SJCRH30 (cell line): ENCODE measurements at regions not wholly inside any gene's neighbourhood (a gene's known extent, or its start where the extent isn't known, plus 50 kb on each side); places are given as distances from the start of the nearest gene placed in this dataset.

Experiments used
- DNase-seq, 2 experiments: peaks; one replicate each; pipeline ENCODE4 v3.0.0-alpha.2; 2015 to 2020
- H3K27ac ChIP-seq: fragments of 250-450 bp; sonication (Bioruptor Pico); 2 replicates; pipeline ENCODE4 v1.5.1; 2020; ENCODE audit warnings: mild to moderate bottlenecking, moderate library complexity
- H3K27me3 ChIP-seq: fragments of 250-450 bp; sonication (Bioruptor Pico); 2 replicates; pipeline ENCODE4 v1.5.1; 2020; ENCODE audit warnings: mild to moderate bottlenecking, moderate library complexity
- H3K36me3 ChIP-seq: fragments of 250-450 bp; sonication (Bioruptor Pico); 2 replicates; pipeline ENCODE4 v1.5.1; 2020; ENCODE audit warnings: mild to moderate bottlenecking, moderate library complexity
- H3K4me1 ChIP-seq: fragments of 250-450 bp; sonication (Bioruptor Pico); 2 replicates; pipeline ENCODE4 v1.5.1; 2020; ENCODE audit warnings: mild to moderate bottlenecking, moderate library complexity
- H3K4me3 ChIP-seq: fragments of 250-450 bp; sonication (Bioruptor Pico); 2 replicates; pipeline ENCODE4 v1.5.1; 2020; ENCODE audit warnings: mild to moderate bottlenecking, moderate library complexity
- H3K9me3 ChIP-seq: fragments of 250-450 bp; sonication (Bioruptor Pico); replicated peaks from 2 replicates; pipeline ENCODE4 v1.5.1; 2020; ENCODE audit warnings: mild to moderate bottlenecking, moderate library complexity

- H3K9me3 ChIP-seq, result 0 out of 2 replicates have a peak, but pooled peaks cover 3% of the 10 kb centered on the region
- H3K27me3 ChIP-seq, result no peaks in the 10 kb centered on the region
- 0 out of 2 replicates have a peak, but pooled peaks cover 3% of the 10 kb centered on the region for H3K4me1 ChIP-seq
- no peak for DNase-seq
- no peaks in the 10 kb centered on the region for H3K36me3 ChIP-seq
- H3K27ac ChIP-seq, result no peak overlapping the region
- no peak overlapping the region for H3K4me3 ChIP-seq
Observed at GRCh38 chr14:34012978-34013720, 62.3 kb upstream of the EGLN3 start.

GRCh38 chr14:34012369-34012768 lies 61.5 kb upstream of the EGLN3 start:
- Histone ChIP-seq H3K4me3 (no peak overlapping the region), H3K9me3 (0 out of 2 replicates have a peak, but pooled peaks cover 3% of the 10 kb centered on the region), H3K27ac (no peak overlapping the region), H3K4me1 (0 out of 2 replicates have a peak, but pooled peaks cover 3% of the 10 kb centered on the region), H3K27me3 (no peaks in the 10 kb centered on the region), H3K36me3 (no peaks in the 10 kb centered on the region)
- DNase-seq, result no peak

- H3K27ac ChIP-seq, result no peak overlapping the region
- no peaks in the 10 kb centered on the region for H3K36me3 ChIP-seq
- H3K9me3 ChIP-seq, result 0 out of 2 replicates have a peak, but pooled peaks cover 3% of the 10 kb centered on the region
- no peak overlapping the region for H3K4me3 ChIP-seq
- H3K4me1 ChIP-seq, result 0 out of 2 replicates have a peak, but pooled peaks cover 3% of the 10 kb centered on the region
- no peaks in the 10 kb centered on the region for H3K27me3 ChIP-seq
- no peak for DNase-seq
Observed at GRCh38 chr14:34009956-34010355, 59.1 kb upstream of the EGLN3 start.

- Histone ChIP-seq H3K27me3 (no peaks in the 10 kb centered on the region), H3K4me3 (no peak overlapping the region), H3K9me3 (0 out of 2 replicates have a peak, but pooled peaks cover 3% of the 10 kb centered on the region), H3K27ac (no peak overlapping the region), H3K4me1 (peaks cover 12% of the 10 kb centered on the region), H3K36me3 (no peaks in the 10 kb centered on the region)
- no peak for DNase-seq
Observed at GRCh38 chr14:34007902-34008301, 57.0 kb upstream of the EGLN3 start.

- peaks cover 12% of the 10 kb centered on the region for H3K4me1 ChIP-seq
- no peak overlapping the region for H3K4me3 ChIP-seq
- no peaks in the 10 kb centered on the region for H3K36me3 ChIP-seq
- no peak overlapping the region for H3K27ac ChIP-seq
- no peaks in the 10 kb centered on the region for H3K27me3 ChIP-seq
- H3K9me3 ChIP-seq, result 0 out of 2 replicates have a peak, but pooled peaks cover 3% of the 10 kb centered on the region
- no peak for DNase-seq
Observed at GRCh38 chr14:34005901-34006300, 55.0 kb upstream of the EGLN3 start.

- Histone ChIP-seq H3K27ac (no peak overlapping the region), H3K4me3 (no peak overlapping the region), H3K9me3 (0 out of 2 replicates have a peak, but pooled peaks cover under 1% of the 10 kb centered on the region), H3K27me3 (no peaks in the 10 kb centered on the region), H3K36me3 (no peaks in the 10 kb centered on the region), H3K4me1 (peaks cover 12% of the 10 kb centered on the region)
- DNase-seq, result no peak
Observed at GRCh38 chr14:34004881-34005280, 54.0 kb upstream of the EGLN3 start.

GRCh38 chr14:34003691-34004090 lies 52.8 kb upstream of the EGLN3 start:
- Histone ChIP-seq H3K27ac (peak overlapping the region; percentile 3; the same call in 1 of the 2 replicates), H3K4me3 (no peak overlapping the region), H3K36me3 (no peaks in the 10 kb centered on the region), H3K9me3 (no peaks in the 10 kb centered on the region), H3K4me1 (peaks cover 12% of the 10 kb centered on the region), H3K27me3 (no peaks in the 10 kb centered on the region)
- DNase-seq, result peak; percentile 43 to 74

- Histone ChIP-seq H3K27me3 (no peaks in the 10 kb centered on the region), H3K27ac (peak overlapping the region; percentile 3; the same call in 1 of the 2 replicates), H3K36me3 (no peaks in the 10 kb centered on the region), H3K9me3 (no peaks in the 10 kb centered on the region), H3K4me1 (peaks cover 12% of the 10 kb centered on the region), H3K4me3 (no peak overlapping the region)
- DNase-seq, result no peak
Observed at GRCh38 chr14:34003082-34003668, 52.3 kb upstream of the EGLN3 start.
